HG03439 (cell line): ENCODE measurements at regions not wholly inside any gene's neighbourhood (a gene's known extent, or its start where the extent isn't known, plus 50 kb on each side); places are given as distances from the start of the nearest gene placed in this dataset.

Experiments used
- ATAC-seq: cut with Tn5 transposase; IDR thresholded peaks from one replicate; pipeline ENCODE4 v1.9.1; 2021; ENCODE audit warnings: mild to moderate bottlenecking, moderate library complexity; ENCODE audit not compliant: unreplicated experiment

DNA sequence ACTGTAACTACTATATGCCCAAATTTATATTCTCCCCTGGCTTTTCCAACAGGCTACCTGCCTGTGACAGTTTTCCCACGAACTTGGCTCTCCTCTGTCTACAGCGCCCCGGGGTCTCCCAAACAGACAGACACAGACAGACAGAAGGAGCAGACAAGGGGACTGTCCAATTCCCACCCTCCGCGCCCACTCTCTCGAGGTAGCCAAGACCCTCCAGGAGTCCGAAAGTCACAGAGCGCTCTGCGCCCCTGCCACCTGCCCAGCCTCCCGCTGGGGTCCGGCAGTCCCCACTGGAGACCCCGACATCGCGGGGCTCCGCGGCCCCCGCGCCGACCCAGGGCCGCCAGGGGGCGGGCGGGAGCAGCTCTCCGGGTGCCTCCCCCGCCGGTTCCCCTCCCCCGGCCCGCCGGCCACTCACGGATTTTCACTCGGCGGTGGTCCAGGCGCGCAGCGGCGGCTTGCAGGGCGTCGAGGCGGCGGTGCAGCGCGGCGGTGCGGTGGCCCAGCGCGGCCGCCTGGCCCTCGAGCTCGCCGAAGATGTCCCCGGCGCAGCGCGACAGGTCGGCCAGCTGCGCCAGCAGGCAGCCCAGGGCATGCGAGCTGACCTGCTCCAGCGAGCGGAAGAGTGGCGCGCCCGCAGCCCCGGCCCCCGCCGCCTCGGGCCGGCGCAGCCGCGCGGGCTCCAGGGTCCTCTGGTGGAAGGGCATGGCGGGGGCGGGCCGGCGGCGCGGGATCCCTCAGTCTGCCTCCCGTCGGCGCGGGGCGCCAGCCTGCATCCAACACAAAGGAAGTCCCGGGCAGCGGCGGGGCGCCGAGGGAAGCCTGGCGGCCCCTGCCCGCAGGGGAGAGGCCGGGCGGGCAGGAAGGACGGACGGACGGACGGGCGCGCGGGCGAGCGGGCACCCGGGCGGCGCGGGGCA lies 81.3 kb upstream of the CCDC28A start:
- ATAC-seq, result peak; percentile 63

DNA sequence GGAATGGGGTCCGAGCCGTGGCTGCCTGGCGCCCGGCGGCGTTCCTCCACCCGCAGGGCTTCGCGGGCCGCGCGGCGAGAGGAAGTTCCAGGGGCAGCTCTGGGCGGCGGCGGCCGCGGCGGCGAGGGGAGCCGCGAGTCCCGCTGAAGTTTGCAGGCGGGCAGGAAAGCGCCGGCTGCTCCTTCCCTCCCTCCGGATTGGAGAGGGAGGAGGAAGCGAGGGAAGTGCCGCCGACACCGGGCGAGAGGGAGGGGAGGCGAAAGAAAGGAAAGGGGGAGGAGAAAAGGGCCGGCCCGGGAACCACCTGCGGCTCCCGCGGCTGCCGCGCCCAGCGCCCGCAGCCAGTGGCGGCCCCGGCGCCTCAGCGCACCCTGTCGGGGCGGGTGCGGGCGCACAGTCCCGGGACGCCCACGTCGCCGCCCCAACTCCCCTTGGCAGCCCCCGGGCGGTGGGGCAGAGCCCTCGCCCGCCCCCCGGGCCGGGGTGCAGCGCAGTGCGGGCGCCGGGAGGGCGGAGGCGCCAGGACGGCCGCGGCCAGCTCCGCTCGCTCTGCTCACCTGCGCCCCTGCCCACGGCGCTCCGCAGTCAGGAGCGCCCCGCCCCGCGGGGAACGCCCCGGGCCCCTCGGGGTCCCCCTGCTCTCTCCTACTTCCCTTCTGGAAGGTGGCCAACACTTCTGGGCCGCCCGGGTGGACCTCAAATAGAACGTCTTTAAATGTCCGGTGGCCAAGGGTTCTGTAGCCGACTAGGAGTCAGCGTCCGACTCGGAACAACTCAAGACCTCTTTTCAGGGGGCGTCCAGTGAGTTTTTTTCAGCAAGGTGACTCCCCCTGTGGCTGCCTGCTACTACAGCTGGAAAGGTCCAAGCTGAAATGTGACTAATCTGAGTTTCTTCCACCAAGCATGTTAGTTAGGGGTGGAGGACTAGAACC lies 80.3 kb upstream of the CCDC28A start:
- peak; percentile 46 for ATAC-seq

DNA sequence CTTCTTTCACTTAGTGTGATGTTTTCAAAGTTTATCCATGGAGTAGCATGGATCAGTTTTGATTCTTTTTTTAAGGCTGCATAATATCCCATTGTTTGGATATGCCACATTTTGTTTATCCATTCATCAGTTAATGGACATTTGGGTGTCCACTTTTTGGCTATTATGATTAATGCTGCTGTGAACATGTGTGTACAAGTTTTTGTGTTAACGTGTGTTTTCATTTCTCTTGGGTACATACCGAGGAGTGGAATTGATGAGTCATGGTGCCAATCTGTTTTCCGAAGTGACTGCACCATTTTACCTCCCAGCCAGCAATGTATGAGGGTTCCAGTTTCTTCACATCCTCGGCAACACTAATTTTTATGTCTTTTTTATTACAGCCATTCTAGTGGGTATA lies 78.4 kb upstream of the CCDC28A start:
- no peak for ATAC-seq

DNA sequence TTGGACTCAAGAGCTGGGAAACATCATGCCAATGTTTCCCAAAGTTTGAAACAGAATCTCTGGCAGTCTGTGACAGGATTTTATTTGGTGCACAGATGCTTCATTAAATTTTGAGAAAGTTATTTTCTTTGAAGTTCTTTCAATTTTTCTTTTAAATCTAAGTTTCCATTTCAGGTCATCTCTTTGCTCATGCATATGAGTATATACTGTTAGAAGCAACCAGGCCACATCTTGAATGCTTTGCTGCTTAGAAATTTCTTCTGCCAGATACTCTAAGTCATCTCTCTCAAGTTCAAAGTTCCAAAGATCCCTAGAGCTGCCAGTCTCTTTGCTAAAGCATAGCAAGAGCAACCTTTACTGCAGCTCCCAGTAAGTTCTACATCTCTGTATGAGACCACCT lies 59.1 kb upstream of the CCDC28A start:
- ATAC-seq, result no peak

DNA sequence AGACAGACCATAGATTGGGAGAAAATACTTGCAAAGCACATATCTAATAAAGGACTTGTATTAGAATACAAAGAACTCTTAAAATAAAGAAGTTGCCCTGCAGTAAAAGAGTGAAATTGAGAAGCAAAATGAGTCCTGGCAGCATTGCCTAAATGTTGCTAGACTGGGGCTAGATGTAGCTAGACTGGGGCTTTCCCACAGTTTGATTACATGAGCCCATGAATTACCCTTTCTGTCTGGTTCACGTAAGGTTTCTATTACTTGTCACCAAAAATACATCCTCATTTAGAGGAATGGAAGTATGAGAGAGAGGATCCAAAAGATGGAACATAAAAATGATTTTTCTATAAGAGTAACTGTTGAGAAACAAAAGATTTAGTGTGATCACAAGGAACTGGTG lies 57.6 kb upstream of the CCDC28A start:
- no peak for ATAC-seq

DNA sequence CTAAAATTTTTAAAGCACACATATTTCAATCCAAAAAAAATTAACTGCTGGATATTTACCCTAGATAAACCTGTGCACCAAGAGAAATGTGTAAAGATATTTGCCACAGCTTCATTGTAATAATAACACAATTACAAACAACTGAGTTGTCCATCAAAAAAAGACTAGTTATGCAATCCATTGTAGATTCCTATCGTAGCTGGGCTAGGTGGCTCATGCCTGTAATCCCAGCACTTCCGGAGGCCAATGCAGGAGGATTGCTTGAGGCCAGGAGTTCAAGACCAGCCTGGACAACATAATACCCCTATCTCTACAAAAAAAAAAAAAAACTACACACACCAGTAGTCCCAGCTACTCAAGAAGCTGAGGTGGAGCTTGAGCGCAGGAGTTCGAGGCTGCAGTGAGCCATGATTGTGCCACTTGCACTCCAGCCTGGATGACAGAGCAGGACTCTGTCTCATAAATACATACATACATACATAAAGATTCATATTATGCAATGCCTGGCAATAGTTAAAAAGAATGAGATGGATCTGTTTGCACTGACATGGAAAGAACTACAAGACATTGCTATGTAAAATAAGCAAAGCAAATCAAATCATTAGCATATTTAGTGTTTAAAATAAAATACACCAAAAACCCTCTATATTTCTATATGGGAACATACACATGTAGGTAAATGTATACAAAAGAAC lies 56.5 kb upstream of the CCDC28A start:
- no peak for ATAC-seq

DNA sequence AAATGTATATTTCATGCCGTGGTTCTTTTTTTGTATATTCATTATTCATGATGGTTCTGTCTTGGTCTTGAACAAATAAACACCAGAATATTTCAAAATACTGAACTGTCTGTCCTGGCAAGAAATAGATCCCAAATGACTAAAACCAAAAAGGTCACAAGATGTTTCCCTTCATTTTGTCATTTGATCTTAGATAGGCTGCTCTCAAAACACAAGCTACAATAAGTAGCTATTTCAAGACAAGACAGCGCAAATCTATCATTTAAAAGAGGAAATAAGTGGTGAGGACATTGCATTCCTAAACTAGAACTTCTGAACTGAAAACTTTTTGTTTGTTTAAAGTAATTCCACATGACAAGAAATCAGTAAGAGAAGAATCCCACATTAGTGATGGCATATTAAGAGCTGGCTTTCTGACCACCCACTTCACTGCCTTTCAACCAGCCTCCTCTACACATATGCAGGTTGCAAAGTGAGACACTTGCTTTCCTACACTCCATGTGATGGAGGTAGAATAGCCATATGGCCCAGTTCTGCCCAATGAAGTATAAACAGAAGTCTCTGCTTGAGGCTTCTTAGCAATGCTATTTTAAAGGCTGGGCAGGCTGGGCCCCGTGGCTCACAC lies 54.4 kb upstream of the CCDC28A start:
- no peak for ATAC-seq

DNA sequence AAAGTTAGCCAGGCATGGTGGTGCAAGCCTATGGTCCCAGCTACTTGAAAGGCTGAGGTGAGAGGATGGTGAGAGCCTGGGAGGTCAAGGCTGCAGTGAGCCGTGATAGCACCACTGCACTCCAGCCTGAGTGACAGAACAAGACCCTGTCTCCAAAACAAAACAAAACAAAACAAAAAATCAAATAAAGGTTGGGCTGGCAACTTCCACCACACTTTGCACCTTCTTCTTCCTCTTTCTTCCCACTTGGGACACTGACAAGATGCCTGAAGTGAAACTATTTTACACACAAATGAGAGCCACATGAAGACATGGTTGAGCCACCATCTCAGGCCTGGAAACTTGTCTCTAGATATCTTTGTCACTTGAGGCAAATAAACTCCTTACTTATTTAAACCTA lies 53.8 kb upstream of the CCDC28A start:
- ATAC-seq, result no peak

DNA sequence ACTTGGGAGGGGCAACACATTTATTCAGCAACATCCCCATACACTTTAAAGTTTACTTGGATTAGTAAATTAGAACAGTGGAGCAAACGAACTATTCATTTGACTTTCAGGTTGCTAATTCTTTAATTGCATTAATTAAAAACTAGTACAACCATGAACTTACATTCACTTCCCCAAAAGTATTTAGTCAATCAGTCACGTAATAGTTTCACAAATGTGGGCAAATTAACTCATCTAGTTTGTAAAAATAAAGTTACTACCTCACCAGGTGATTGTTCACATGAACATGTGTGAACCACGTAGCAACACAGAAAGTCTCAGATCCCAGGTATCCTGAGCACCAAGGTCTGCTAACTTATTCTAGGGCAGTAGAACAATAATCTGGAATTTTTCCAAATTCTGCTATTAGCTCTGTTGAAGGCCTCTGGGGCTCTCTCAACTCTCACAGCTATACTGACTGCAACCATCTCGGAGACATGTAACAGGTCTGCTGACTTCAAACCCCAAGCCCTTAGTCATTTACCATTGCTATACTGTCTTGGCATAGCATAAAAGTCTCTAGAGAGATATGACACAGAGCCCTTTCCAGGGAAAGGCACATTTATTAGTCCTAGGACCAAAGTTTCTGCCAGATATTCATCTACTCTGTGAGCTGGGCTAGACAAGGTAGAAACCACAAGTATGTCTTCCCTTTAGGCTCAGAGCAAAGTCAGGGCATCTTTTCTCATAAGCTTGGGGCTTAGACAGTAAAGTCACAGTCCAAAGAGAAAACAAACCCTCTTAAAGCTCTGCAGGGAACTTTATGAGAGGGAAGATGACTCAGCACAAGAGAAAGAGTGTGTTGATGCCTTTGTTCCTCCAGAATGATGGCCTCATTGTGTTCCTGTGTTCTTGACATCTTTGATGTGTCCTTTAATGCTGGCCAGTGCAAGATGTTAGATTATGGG lies 50.9 kb upstream of the CCDC28A start:
- ATAC-seq, result no peak
